Right lobe of liver (tissue), 4 donors: ENCODE measurements at regions not wholly inside any gene's neighbourhood (a gene's known extent, or its start where the extent isn't known, plus 50 kb on each side); places are given as distances from the start of the nearest gene placed in this dataset.

Experiments used
- POLR2A ChIP-seq: fragments of 450-650 bp; IDR thresholded peaks from one replicate; pipeline ENCODE4 v1.6.1; 2017; ENCODE audit warnings: antibody characterized with exemption, mild to moderate bottlenecking
- TF ChIP-seq, protein P1 (sequence below), 4 donors: fragments of 200-600 bp in 3 of 4; fragments of 450-650 bp in 1 of 4; IDR thresholded peaks; one replicate each; pipeline versions ENCODE4 v1.5.1 to v1.8.0; 2016 to 2022; ENCODE audit warnings: antibody characterized with exemption in 4 of 4, mild to moderate bottlenecking in 2 of 4
- donor health status: DM: no; HTN: no; CAD: no.
- donor health status: DM: no; HTN: no; CAD: no.
- donor health status: DM: no; HTN: yes; CAD: no.

GRCh38 chr9:117864385-117865057 lies 160.3 kb downstream of the TLR4 start:
- TF ChIP-seq, protein P1, sequence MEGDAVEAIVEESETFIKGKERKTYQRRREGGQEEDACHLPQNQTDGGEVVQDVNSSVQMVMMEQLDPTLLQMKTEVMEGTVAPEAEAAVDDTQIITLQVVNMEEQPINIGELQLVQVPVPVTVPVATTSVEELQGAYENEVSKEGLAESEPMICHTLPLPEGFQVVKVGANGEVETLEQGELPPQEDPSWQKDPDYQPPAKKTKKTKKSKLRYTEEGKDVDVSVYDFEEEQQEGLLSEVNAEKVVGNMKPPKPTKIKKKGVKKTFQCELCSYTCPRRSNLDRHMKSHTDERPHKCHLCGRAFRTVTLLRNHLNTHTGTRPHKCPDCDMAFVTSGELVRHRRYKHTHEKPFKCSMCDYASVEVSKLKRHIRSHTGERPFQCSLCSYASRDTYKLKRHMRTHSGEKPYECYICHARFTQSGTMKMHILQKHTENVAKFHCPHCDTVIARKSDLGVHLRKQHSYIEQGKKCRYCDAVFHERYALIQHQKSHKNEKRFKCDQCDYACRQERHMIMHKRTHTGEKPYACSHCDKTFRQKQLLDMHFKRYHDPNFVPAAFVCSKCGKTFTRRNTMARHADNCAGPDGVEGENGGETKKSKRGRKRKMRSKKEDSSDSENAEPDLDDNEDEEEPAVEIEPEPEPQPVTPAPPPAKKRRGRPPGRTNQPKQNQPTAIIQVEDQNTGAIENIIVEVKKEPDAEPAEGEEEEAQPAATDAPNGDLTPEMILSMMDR (IDR thresholded peaks at IDR 0.05), result no peak
- TF ChIP-seq POLR2A, result no peak
